Panc1 (cell line): ENCODE measurements at regions not wholly inside any gene's neighbourhood (a gene's known extent, or its start where the extent isn't known, plus 50 kb on each side); places are given as distances from the start of the nearest gene placed in this dataset.

Experiments used
- ATAC-seq: fragments of 200-7000 bp; cut with Tn5 transposase; 2 replicates; pipeline ENCODE4 v1.9.1; 2020; ENCODE audit warnings: mild to moderate bottlenecking, moderate library complexity
- BruUV-seq: library from RNA; stranded (reverse); fragments of 400-500 nt; replicated peaks from 2 replicates; lab custom pipeline; 2021; lab: Mats Ljungman, UMichigan
- CTCF ChIA-PET: fragments of 300-600 bp; sonication (Branson Sonifier 250); formaldehyde crosslinking; loops from one replicate; lab custom pipeline; 2022; ENCODE audit warnings: antibody characterized with exemption; lab: Charles Lee
- POLR2A ChIA-PET: fragments of 300-600 bp; sonication (Branson Sonifier 250); formaldehyde crosslinking; loops from one replicate; lab custom pipeline; 2022; ENCODE audit warnings: antibody characterized with exemption; lab: Charles Lee
- DNase-seq: peaks from one replicate; pipeline ENCODE4 v3.0.0-alpha.2; 2010; ENCODE audit warnings: low read depth, low spot score
- H3K27ac ChIP-seq: 2 replicates; pipeline ENCODE4 v1.5.1; 2011; ENCODE audit warnings: mild to moderate bottlenecking, low read length, inconsistent platforms
- H3K27me3 ChIP-seq: fragments of 200-500 bp; sonication (Bioruptor generic); 2 replicates; pipeline ENCODE4 v1.6.0; 2014; ENCODE audit warnings: low read length, inconsistent platforms; ENCODE audit not compliant: control insufficient read depth, insufficient read depth
- H3K36me3 ChIP-seq: fragments of 200-500 bp; sonication (Bioruptor generic); 2 replicates; pipeline ENCODE4 v1.5.1; 2014; ENCODE audit warnings: inconsistent platforms, mild to moderate bottlenecking, low read length, moderate library complexity; ENCODE audit not compliant: control insufficient read depth, insufficient read depth
- H3K4me1 ChIP-seq: 2 replicates; pipeline ENCODE4 v1.5.1; 2011; ENCODE audit warnings: inconsistent platforms, mild to moderate bottlenecking, low read length, moderate library complexity; ENCODE audit not compliant: control insufficient read depth, insufficient read depth
- H3K4me3 ChIP-seq, 2 experiments: 2 replicates each; pipeline ENCODE4 v1.5.1; 2011 to 2012; ENCODE audit warnings: low read depth in 2 of 2, low read length in 2 of 2, mild to moderate bottlenecking in 2 of 2, inconsistent platforms in 1 of 2, moderate library complexity in 1 of 2
- H3K9me3 ChIP-seq: fragments of 200-500 bp; sonication (Bioruptor generic); 2 replicates; pipeline ENCODE4 v1.5.1; 2014; ENCODE audit warnings: low read depth, mild to moderate bottlenecking, inconsistent platforms, low read length, moderate library complexity; ENCODE audit not compliant: control insufficient read depth, insufficient read depth
- CTCF ChIP-seq: fragments of 450-650 bp; IDR thresholded peaks from 2 replicates; pipeline ENCODE4 v1.5.1; 2017; ENCODE audit warnings: mild to moderate bottlenecking
- POLR2AphosphoS5 ChIP-seq: IDR thresholded peaks from 2 replicates; pipeline ENCODE4 v1.6.1; 2012; ENCODE audit warnings: mild to moderate bottlenecking, low read depth, low read length, moderate library complexity
- REST ChIP-seq, 2 experiments: IDR thresholded peaks; 2 replicates each; pipeline ENCODE4 v1.6.1; 2011 to 2012; ENCODE audit warnings: low read depth in 2 of 2, control low read depth in 1 of 2, low read length in 1 of 2, mild to moderate bottlenecking in 1 of 2, moderate library complexity in 1 of 2; ENCODE audit not compliant: insufficient read depth in 1 of 2
- SIN3A ChIP-seq: IDR thresholded peaks from 2 replicates; pipeline ENCODE4 v1.6.1; 2012; ENCODE audit warnings: low read depth, mild to moderate bottlenecking, low read length, moderate library complexity, borderline replicate concordance; ENCODE audit not compliant: insufficient read depth
- TCF7L2 ChIP-seq: IDR thresholded peaks from 2 replicates; pipeline ENCODE4 v1.6.1; 2011; ENCODE audit warnings: mild to moderate bottlenecking, low read depth, low read length, inconsistent platforms
- in situ Hi-C: cut with HindIII; loops from 2 replicates; pipeline ENCODE4 v1.10.0; 2016; ENCODE audit warnings: low sequenced_read_pairs, low pct_unique_long_range_greater_than_20kb
- intact Hi-C: fragments of 100-400 bp; cut with micrococcal nuclease; formaldehyde crosslinking; loops from one replicate; pipeline ENCODE4 v1.10.0; 2022; ENCODE audit not compliant: unreplicated experiment

GRCh38 chr7:25295387-25295786 is 67.1 kb upstream of the NPVF start:
- no peak for ATAC-seq
- ChIA-PET POLR2A (no interaction called here), CTCF (no interaction called here)
- H3K27ac ChIP-seq, result no peak overlapping the region
- no peaks in the 10 kb centered on the region for H3K36me3 ChIP-seq
- in situ Hi-C loops (no loop called here), intact Hi-C loops (no loop called here)
- H3K27me3 ChIP-seq, result peaks cover 4% of the 10 kb centered on the region; the same call in 1 of the 2 replicates
- no peaks in the 10 kb centered on the region for H3K9me3 ChIP-seq
- no peak overlapping the region for H3K4me3 ChIP-seq
- BruUV-seq, result no TSS peak
- no peak for TF ChIP-seq REST (IDR thresholded peaks at IDR 0.05; ENCODE audit: insufficient read depth in 1 of 2, low read depth in 2 of 2, low read length in 1 of 2)
- TF ChIP-seq SIN3A, result no peak
- no peak for TF ChIP-seq POLR2AphosphoS5
- TF ChIP-seq TCF7L2, result no peak
- TF ChIP-seq CTCF, result no peak
- DNase-seq, result no peak
- no peaks in the 10 kb centered on the region for H3K4me1 ChIP-seq

- CTCF ChIA-PET, result no interaction called here
- no peaks in the 10 kb centered on the region for H3K4me1 ChIP-seq
- peaks cover 4% of the 10 kb centered on the region for H3K27me3 ChIP-seq
- no peak for DNase-seq
- H3K4me3 ChIP-seq, result no peak overlapping the region
- BruUV-seq, result no TSS peak
- in situ Hi-C loops, result no loop called here
- intact Hi-C loops, result no loop called here
- POLR2A ChIA-PET, result no interaction called here
- TF ChIP-seq CTCF (no peak), SIN3A (no peak), TCF7L2 (no peak), POLR2AphosphoS5 (no peak), REST (IDR thresholded peaks at IDR 0.05; ENCODE audit: insufficient read depth in 1 of 2, low read depth in 2 of 2, low read length in 1 of 2) (no peak)
- ATAC-seq, result no peak
- no peaks in the 10 kb centered on the region for H3K36me3 ChIP-seq
- H3K27ac ChIP-seq, result no peak overlapping the region
- H3K9me3 ChIP-seq, result no peaks in the 10 kb centered on the region
Measured at GRCh38 chr7:25296086-25296485, 67.8 kb upstream of the NPVF start.
